ENCODE measurements at regions not wholly inside any gene's neighbourhood (a gene's known extent, or its start where the extent isn't known, plus 50 kb on each side); places are given as distances from the start of the nearest gene placed in this dataset.
"Not testable (repeated sequence)": the region's sequence is repeated elsewhere in the genome, so short reads cannot be mapped to it uniquely, and the experiment has no call there.

GRCh38 chr13:55055666-55056065 is 2027.1 kb downstream of the OLFM4 start:
- TF ChIP-seq, protein P1, sequence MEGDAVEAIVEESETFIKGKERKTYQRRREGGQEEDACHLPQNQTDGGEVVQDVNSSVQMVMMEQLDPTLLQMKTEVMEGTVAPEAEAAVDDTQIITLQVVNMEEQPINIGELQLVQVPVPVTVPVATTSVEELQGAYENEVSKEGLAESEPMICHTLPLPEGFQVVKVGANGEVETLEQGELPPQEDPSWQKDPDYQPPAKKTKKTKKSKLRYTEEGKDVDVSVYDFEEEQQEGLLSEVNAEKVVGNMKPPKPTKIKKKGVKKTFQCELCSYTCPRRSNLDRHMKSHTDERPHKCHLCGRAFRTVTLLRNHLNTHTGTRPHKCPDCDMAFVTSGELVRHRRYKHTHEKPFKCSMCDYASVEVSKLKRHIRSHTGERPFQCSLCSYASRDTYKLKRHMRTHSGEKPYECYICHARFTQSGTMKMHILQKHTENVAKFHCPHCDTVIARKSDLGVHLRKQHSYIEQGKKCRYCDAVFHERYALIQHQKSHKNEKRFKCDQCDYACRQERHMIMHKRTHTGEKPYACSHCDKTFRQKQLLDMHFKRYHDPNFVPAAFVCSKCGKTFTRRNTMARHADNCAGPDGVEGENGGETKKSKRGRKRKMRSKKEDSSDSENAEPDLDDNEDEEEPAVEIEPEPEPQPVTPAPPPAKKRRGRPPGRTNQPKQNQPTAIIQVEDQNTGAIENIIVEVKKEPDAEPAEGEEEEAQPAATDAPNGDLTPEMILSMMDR (conservative IDR thresholded peaks at IDR 0.05 in 1 of 2, IDR thresholded peaks at IDR 0.05 in 1 of 2; ENCODE audit: low read depth in 1 of 2, low read length in 2 of 2), result not testable (repeated sequence)
- not testable (repeated sequence) for TF ChIP-seq EZH2 (IDR thresholded peaks at IDR 0.05; ENCODE audit: low read length, missing control alignments)
